Omental fat pad (tissue), 1 donor: ENCODE measurements at regions not wholly inside any gene's neighbourhood (a gene's known extent, or its start where the extent isn't known, plus 50 kb on each side); places are given as distances from the start of the nearest gene placed in this dataset.
"Not testable (repeated sequence)": the region's sequence is repeated elsewhere in the genome, so short reads cannot be mapped to it uniquely, and the experiment has no call there.

Source experiments
- ATAC-seq: fragments of 150-250 bp; one replicate; pipeline ENCODE4 v1.9.1; 2016; ENCODE audit warnings: mild to moderate bottlenecking, moderate library complexity; ENCODE audit not compliant: low FRiP score
- DNase-seq: peaks from one replicate; pipeline ENCODE4 v3.0.0-alpha.2; 2019; ENCODE audit warnings: low spot score

DNA sequence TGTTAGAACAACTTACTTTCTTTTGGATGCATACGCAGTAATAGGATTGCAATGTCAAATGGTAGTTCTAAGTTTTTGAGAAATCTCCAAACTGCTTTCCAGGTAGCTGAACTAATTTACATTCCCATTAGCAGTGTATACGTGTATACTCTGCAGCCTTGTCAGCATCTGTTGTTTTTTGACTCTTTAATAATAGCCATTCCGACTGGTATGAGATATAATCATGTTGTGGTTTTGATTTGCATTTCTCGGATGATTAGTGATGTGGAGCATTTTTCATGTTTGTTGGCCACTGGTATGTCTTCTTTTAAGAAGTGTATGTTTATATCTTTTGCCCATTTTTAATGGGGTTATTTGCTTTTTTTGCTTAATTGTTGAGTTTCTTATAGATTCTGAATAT lies 76.9 kb upstream of the HNRNPA1L2 start:
- DNase-seq, ATAC-seq: not testable (repeated sequence)

DNA sequence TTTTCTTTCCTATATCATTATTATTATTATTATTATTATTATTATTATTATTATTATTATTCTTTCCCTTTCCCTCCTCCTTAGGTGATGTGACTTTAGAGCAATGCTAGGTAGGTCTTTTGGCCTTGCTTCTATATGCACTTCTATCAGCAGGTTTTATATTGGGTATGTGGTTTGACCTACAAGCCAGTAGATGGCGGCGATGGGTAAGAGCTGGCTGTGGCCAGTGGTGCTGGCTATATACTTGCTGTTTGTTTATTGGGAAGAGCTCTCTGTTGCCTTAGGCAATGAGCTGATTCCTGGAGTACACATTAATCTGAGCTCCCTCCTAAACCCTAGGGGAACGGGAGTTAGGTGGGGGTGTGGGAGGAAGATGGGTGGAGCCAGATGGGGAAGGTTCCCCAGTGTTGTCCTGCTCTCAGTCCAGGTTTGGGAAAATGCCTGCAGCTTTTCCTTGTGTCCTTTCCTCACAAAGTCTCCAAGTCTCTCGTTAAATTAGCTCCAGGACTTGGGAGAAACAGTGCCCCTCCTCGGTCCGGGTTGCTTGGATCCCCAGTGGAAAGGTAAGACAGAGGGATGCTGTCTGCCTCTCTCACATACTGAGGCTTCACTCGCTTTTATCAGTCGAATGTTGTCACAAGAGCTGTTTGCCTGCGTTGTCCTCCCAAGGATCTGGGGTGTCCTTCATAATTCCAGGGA lies 72.2 kb upstream of the HNRNPA1L2 start:
- ATAC-seq: peak; percentile 91
- not testable (repeated sequence) for DNase-seq

GRCh38 chr13:52571163-52571562 lies 71.1 kb upstream of the HNRNPA1L2 start:
- ATAC-seq, DNase-seq: not testable (repeated sequence)

- not testable (repeated sequence) for DNase-seq, ATAC-seq
Measured at GRCh38 chr13:52582962-52583361, 59.3 kb upstream of the HNRNPA1L2 start.
